Vagina (tissue), 2 donors: ENCODE measurements at regions not wholly inside any gene's neighbourhood (a gene's known extent, or its start where the extent isn't known, plus 50 kb on each side); places are given as distances from the start of the nearest gene placed in this dataset.

ENCODE experiments used
- CTCF ChIP-seq, 3 experiments: fragments of 450-650 bp in 2 of 3; fragments of 200-600 bp in 1 of 3; sonication (generic) in 1 of 3; IDR thresholded peaks; one replicate each; pipeline ENCODE4 v1.5.1; 2017 to 2019; ENCODE audit warnings: antibody characterized with exemption in 3 of 3, mild to moderate bottlenecking in 2 of 3, moderate library complexity in 2 of 3
- POLR2A ChIP-seq, 2 donors: fragments of 450-650 bp; IDR thresholded peaks; one replicate each; pipeline ENCODE4 v1.6.1; 2017; ENCODE audit warnings: antibody characterized with exemption in 2 of 2, mild to moderate bottlenecking in 2 of 2, moderate library complexity in 2 of 2
- POLR2AphosphoS5 ChIP-seq, 2 donors: sonication (generic); formaldehyde crosslinking; IDR thresholded peaks; one replicate each; pipeline ENCODE4 v1.9.0; 2017; ENCODE audit warnings: antibody characterized with exemption in 2 of 2, mild to moderate bottlenecking in 2 of 2, low read depth in 1 of 2; ENCODE audit not compliant: insufficient read depth in 1 of 2

DNA sequence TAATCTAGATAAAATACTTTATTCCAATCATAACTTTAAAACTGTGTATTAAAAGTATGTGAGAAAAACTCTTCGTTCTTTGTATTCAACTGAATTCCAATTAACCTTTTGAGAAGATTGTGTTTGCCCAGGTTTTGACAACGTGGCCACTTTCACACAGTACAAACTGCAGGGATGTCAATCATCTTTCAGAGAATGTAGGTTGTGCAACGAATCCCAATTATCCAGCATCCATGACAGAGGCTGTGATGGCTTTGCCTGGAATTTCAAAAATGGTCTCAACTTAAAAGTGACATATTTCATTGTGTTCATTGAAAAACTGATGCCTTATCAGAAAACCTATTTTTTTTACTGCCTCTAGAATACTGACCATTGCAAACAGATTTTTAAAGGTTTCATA lies 615.1 kb upstream of the KCNMB2 start:
- TF ChIP-seq CTCF (IDR thresholded peaks at IDR 0.05) (no peak), POLR2A (IDR thresholded peaks at IDR 0.05) (no peak), POLR2AphosphoS5 (IDR thresholded peaks at IDR 0.05; ENCODE audit: insufficient read depth in 1 of 2, low read depth in 1 of 2) (no peak)
